Activated CD8-positive, alpha-beta T cell treated with anti-CD3 and anti-CD28 coated beads, Interleukin-2, amount 10 ng/mL, durations not matched to agents 7 days and 5 days (primary cell): ENCODE measurements at regions not wholly inside any gene's neighbourhood (a gene's known extent, or its start where the extent isn't known, plus 50 kb on each side); places are given as distances from the start of the nearest gene placed in this dataset.

Experiments
- ATAC-seq: fragments of 150-1000 bp; cut with Tn5 transposase; one replicate; pipeline ENCODE4 v1.10.0; 2021; ENCODE audit warnings: moderate library complexity
- CTCF ChIA-PET: fragments of 350-600 bp; sonication (Branson Sonifier 250); formaldehyde crosslinking; loops from one replicate; lab custom pipeline; 2021; ENCODE audit warnings: antibody characterized with exemption; lab: Charles Lee
- POLR2A ChIA-PET: fragments of 350-600 bp; sonication (Branson Sonifier 250); formaldehyde crosslinking; loops from one replicate; lab custom pipeline; 2021; ENCODE audit warnings: antibody characterized with exemption; lab: Charles Lee
- DNase-seq: peaks from one replicate; pipeline ENCODE4 v3.0.0-alpha.2; 2020
- H3K27ac Mint-ChIP-seq: one replicate; pipeline ENCODE4 v1.8.0; 2021; ENCODE audit warnings: mild to moderate bottlenecking, mixed read lengths
- H3K27me3 Mint-ChIP-seq: one replicate; pipeline ENCODE4 v1.8.0; 2021; ENCODE audit warnings: low read depth, mixed read lengths
- H3K36me3 Mint-ChIP-seq: one replicate; pipeline ENCODE4 v1.8.0; 2021; ENCODE audit warnings: low read depth, mixed read lengths
- H3K4me1 Mint-ChIP-seq: one replicate; pipeline ENCODE4 v1.8.0; 2021; ENCODE audit warnings: low read depth, mixed read lengths
- H3K4me3 Mint-ChIP-seq: one replicate; pipeline ENCODE4 v1.8.0; 2021; ENCODE audit warnings: mild to moderate bottlenecking, mixed read lengths
- H3K9me3 Mint-ChIP-seq: one replicate; pipeline ENCODE4 v1.8.0; 2022; ENCODE audit warnings: mixed read lengths; ENCODE audit not compliant: insufficient read depth

DNA sequence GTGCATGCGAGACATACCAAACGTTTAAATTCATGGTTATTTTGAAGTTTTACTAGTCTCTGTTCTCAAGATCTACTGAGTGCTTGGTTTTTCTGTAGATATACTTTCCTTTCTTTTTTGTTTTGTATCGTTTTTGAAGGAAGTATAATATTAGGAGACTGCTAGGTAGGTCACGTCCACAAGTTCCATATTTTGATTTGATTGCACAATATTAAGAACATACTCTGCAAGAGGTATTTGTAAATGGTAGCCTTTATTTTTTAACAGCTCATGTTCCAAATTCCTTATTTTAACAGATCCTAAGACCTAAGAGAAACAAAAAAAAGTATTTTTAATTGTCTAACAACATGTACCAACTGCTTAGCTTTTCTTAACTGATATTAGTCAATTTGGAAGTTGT, 156.7 kb downstream of the SERPINI1 start:
- Mint-ChIP-seq H3K9me3 (no peaks in the 10 kb centered on the region), H3K27ac (no peak overlapping the region), H3K27me3 (peaks cover 2% of the 10 kb centered on the region), H3K36me3 (no peaks in the 10 kb centered on the region), H3K4me3 (no peak overlapping the region), H3K4me1 (no peaks in the 10 kb centered on the region)
- ChIA-PET POLR2A (no interaction called here), CTCF (interaction anchor here (1.2 to 1.3 kb wide), 2 partner anchors 10 to 512 kb away, joined by 3 to 4 read pairs; partner anchors contain the start of gene ZBBX)
- DNase-seq (no peak), ATAC-seq (no peak)

DNA sequence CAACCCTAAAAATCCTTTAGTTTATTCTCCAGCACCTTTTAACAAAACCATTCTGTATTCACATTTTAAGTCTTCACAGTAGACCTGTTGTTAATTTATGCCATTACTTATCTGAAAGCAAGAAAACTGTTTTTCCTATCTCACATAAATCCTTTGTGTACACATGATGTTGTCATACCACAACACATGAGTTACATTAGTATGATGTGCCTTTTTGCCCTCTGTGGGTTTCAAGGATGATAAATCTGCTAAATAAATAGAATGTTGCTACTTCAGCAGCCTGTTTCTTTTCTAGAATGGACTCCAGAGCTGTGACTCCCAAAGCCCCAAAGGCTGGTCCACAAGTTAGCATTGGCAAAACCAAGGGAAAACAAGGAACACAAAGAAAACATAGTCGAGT, 151.6 kb downstream of the SERPINI1 start:
- no peaks in the 10 kb centered on the region for H3K9me3 Mint-ChIP-seq
- no peak for DNase-seq
- H3K27me3 Mint-ChIP-seq = peaks cover 12% of the 10 kb centered on the region
- no peak overlapping the region for H3K4me3 Mint-ChIP-seq
- CTCF ChIA-PET = no interaction called here
- no peak for ATAC-seq
- H3K4me1 Mint-ChIP-seq = no peaks in the 10 kb centered on the region
- H3K27ac Mint-ChIP-seq = no peak overlapping the region
- H3K36me3 Mint-ChIP-seq = no peaks in the 10 kb centered on the region
- POLR2A ChIA-PET = no interaction called here

DNA sequence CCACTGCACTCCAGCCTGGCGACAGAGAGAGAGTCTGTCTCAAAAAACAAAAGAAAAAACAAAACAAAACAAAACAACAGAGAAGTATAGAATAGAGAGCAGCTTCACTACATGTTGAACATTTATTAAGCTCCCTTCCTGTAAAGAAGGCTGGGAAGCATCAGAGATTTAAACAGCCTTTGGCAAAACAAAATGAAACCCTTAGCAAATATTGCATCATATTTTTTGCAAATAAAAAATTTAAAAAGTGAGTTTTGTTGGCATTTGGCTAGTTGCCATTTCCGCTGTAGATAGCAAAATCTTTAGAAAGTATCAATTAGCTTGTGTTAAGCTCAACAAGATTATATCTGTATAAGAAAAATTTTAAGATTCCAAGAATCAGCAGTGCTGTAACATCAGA, 151.2 kb downstream of the SERPINI1 start:
- no peak overlapping the region for H3K4me3 Mint-ChIP-seq
- CTCF ChIA-PET = no interaction called here
- no peak for DNase-seq
- POLR2A ChIA-PET = interaction anchor here (0.7 kb wide), 1 partner anchor 74 kb away, joined by 3 read pairs; no protein-coding TSS in a partner anchor
- ATAC-seq = no peak
- H3K9me3 Mint-ChIP-seq = no peaks in the 10 kb centered on the region
- H3K27me3 Mint-ChIP-seq = peaks cover 12% of the 10 kb centered on the region
- H3K27ac Mint-ChIP-seq = no peak overlapping the region
- peaks cover 4% of the 10 kb centered on the region for H3K4me1 Mint-ChIP-seq
- no peaks in the 10 kb centered on the region for H3K36me3 Mint-ChIP-seq

DNA sequence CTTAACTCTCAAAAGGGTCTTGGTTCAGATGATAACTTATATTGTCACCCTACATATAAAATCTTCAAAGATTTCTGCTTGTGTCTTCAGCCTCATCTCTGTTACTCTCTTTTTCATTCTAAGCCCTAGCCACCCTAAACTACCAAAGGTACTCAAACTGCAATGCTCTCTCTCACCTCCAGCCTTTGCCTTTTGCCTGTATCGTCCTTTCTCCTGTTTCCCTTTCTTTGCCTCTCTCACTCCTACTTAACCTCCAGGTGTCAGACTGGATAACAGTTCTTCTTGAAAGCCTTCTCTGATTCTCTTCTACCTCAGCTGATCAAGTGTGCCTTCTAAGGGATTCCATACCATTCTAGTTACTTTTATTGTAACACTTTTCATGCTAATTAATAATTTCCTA, 149.8 kb downstream of the SERPINI1 start:
- Mint-ChIP-seq H3K9me3 (no peaks in the 10 kb centered on the region), H3K27ac (no peak overlapping the region), H3K4me1 (peaks cover 4% of the 10 kb centered on the region), H3K36me3 (no peaks in the 10 kb centered on the region), H3K27me3 (peaks cover 12% of the 10 kb centered on the region), H3K4me3 (no peak overlapping the region)
- ChIA-PET POLR2A (no interaction called here), CTCF (interaction anchor here (1.3 kb wide), 1 partner anchor 505 kb away, joined by 4 read pairs; the partner anchor contains the start of gene ZBBX)
- DNase-seq (no peak), ATAC-seq (no peak)

DNA sequence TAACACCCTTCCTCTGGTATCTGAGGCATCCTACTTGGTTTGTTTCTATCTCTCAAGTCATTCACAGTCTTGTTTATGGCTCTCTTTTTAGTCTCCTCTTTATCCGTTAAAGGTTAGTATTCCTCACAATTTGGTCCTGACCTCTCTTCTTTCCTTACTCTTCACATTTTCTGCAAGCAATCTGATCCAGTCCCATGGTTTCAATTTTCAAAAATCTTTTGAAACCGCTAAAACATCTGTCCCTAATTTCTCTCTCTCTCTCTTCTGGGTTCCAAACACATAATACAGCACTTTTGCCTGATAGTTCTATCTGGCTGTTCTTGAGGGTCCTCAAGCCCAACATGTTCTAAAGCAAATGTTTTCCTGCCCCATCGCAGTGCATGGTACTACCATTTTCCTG, 149.0 kb downstream of the SERPINI1 start:
- Mint-ChIP-seq H3K4me1 (peaks cover 4% of the 10 kb centered on the region), H3K27me3 (peaks cover 12% of the 10 kb centered on the region), H3K4me3 (no peak overlapping the region), H3K36me3 (no peaks in the 10 kb centered on the region), H3K9me3 (no peaks in the 10 kb centered on the region), H3K27ac (no peak overlapping the region)
- CTCF ChIA-PET = interaction anchor here (1.3 kb wide), 1 partner anchor 504 kb away, joined by 4 read pairs; the partner anchor contains the start of gene ZBBX
- DNase-seq = no peak
- POLR2A ChIA-PET = no interaction called here
- no peak for ATAC-seq

DNA sequence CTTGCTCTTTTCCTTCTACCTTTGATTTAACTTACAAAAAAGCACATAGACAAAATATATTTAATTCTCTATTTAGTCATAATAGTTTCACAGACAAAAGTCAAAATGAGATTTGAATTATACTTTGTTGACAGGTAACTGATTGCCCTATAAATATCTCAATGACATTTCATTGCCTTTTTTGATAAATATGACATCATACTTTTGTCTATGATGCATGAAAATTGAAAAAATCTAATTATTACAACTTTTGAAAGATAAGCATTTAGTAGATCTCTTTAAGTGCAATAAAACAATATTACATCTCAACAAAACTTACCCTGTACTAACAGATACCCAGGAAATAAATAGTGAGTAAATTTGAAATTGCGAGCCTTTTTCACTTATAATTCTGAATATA, 147.9 kb downstream of the SERPINI1 start:
- no peaks in the 10 kb centered on the region for H3K9me3 Mint-ChIP-seq
- H3K4me1 Mint-ChIP-seq = peaks cover 4% of the 10 kb centered on the region
- no peak overlapping the region for H3K4me3 Mint-ChIP-seq
- H3K36me3 Mint-ChIP-seq = no peaks in the 10 kb centered on the region
- CTCF ChIA-PET = interaction anchor here (1.0 kb wide), 1 partner anchor 503 kb away, joined by 3 read pairs; the partner anchor contains the start of gene ZBBX
- no peak for ATAC-seq
- DNase-seq = no peak
- peaks cover 12% of the 10 kb centered on the region for H3K27me3 Mint-ChIP-seq
- H3K27ac Mint-ChIP-seq = no peak overlapping the region
- POLR2A ChIA-PET = no interaction called here

DNA sequence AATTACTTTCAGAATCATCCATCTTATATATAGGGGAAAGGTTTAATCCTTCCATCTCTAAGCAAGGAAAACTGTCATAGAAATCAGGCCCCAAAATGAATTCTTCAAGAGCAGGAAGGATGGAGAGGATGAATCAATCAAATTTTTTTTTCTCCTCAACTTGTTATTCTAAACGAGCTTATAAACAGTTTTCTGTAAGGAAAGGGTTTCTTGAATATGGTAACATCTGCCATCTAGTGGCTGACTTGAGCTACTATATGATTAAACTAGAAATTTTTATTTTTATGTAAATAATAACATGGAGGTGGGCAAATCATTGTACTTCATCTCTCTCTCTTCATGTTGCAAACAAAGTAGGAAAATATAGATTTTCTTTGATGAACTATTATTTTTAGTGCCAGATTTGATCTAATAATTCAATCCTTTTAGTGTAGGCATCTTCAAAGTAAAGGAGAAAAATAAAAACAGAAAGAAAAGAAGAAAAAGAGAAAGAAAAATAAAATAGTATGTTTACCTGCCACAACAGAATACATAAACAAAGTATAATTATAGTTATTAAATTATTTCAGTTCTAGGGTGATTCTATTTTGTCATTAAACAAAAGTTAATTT, 146.6 kb downstream of the SERPINI1 start:
- no peak overlapping the region for H3K4me3 Mint-ChIP-seq

DNA sequence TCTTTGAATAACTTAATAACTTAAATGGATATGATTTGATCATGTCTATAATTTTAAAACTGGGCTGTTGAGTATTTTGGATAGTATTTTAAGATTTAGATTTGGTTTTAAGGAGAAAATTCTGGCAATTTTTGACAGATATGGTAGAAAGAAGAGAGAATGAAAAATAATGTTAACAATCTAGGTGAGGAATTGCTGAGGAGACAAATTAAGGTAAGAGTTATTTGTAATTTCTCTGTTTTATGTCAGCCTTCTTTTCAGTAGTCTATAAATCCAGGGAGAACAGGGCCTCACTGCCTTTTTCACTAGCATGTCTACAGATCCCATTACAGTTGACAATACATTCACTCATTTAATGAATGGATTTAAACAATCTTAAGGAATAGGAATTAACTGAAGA, 144.7 kb downstream of the SERPINI1 start:
- no peak for ATAC-seq
- ChIA-PET CTCF (no interaction called here), POLR2A (no interaction called here)
- Mint-ChIP-seq H3K27ac (no peak overlapping the region), H3K4me3 (no peak overlapping the region), H3K4me1 (peaks cover 4% of the 10 kb centered on the region), H3K9me3 (no peaks in the 10 kb centered on the region), H3K27me3 (peaks cover 17% of the 10 kb centered on the region), H3K36me3 (no peaks in the 10 kb centered on the region)
- no peak for DNase-seq

More for the DNA sequence above, 146.6 kb downstream of the SERPINI1 start:
- Mint-ChIP-seq H3K4me1 (peaks cover 4% of the 10 kb centered on the region), H3K27me3 (peaks cover 12% of the 10 kb centered on the region), H3K36me3 (no peaks in the 10 kb centered on the region), H3K27ac (no peak overlapping the region), H3K9me3 (no peaks in the 10 kb centered on the region)
- POLR2A ChIA-PET = no interaction called here
- CTCF ChIA-PET = interaction anchor here (0.6 to 2.3 kb wide), 14 partner anchors 8 to 502 kb away, joined by 3 to 20 read pairs (median 4); partner anchors contain the start of genes SERPINI1 and ZBBX
- DNase-seq (no peak), ATAC-seq (no peak)

DNA sequence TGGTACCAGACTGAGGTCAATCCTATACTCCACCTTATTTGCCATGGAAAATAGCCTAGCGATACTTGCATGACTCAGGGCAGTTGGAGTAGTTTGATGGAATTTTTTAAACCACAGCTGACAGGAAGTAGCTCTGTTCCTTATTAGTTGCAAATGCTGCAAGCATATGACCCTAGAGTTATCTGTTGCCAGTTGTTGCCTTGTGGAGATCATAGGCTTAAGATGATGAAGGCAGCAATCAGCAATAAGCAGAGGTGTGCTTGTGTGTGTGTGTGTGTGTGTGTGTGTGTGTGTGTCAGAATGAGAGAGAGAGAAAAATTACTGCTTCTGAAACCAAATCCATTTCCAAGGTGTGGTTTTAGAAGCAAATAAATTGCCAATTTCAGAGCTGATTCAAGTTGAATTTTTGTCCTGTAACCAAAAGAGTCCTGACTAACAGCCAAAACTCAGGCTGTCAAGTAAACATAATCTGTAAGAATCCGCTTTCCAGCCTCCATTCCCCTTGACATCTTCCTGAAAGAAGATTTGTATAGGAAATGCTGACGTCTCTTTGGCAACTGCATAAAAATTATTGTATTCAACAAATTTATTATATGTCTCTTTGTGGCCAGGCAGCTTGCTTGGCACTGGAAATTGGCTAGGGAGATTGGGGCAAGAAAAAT, 141.2 kb downstream of the SERPINI1 start:
- H3K36me3 Mint-ChIP-seq = no peaks in the 10 kb centered on the region
- CTCF ChIA-PET = interaction anchor here (2.3 kb wide), 1 partner anchor 497 kb away, joined by 8 read pairs; the partner anchor contains the start of gene ZBBX

More for the DNA sequence above, 141.2 kb downstream of the SERPINI1 start:
- ATAC-seq (no peak), DNase-seq (no peak)
- peaks cover under 1% of the 10 kb centered on the region for H3K4me1 Mint-ChIP-seq
- H3K4me3 Mint-ChIP-seq = no peak overlapping the region
- H3K27ac Mint-ChIP-seq = no peak overlapping the region
- POLR2A ChIA-PET = no interaction called here
- peaks cover 10% of the 10 kb centered on the region for H3K27me3 Mint-ChIP-seq
- H3K9me3 Mint-ChIP-seq = no peaks in the 10 kb centered on the region
